Rectal smooth muscle tissue (tissue), 1 donor: ENCODE measurements at regions not wholly inside any gene's neighbourhood (a gene's known extent, or its start where the extent isn't known, plus 50 kb on each side); places are given as distances from the start of the nearest gene placed in this dataset.
"Not testable (repeated sequence)": the region's sequence is repeated elsewhere in the genome, so short reads cannot be mapped to it uniquely, and the experiment has no call there.

ENCODE experiments used
- H3K27ac ChIP-seq: one replicate; pipeline ENCODE4 v1.7.0; 2013; ENCODE audit warnings: low read depth, low read length, inconsistent platforms
- H3K27me3 ChIP-seq: one replicate; pipeline ENCODE4 v1.7.0; 2013; ENCODE audit warnings: low read length; ENCODE audit not compliant: control insufficient read depth, insufficient read depth
- H3K36me3 ChIP-seq: one replicate; pipeline ENCODE4 v1.7.0; 2013; ENCODE audit warnings: low read length; ENCODE audit not compliant: control insufficient read depth, insufficient read depth
- H3K4me1 ChIP-seq: one replicate; pipeline ENCODE4 v1.7.0; 2013; ENCODE audit warnings: low read length; ENCODE audit not compliant: control insufficient read depth, insufficient read depth
- H3K4me3 ChIP-seq: one replicate; pipeline ENCODE4 v1.7.0; 2013; ENCODE audit warnings: low read length
- H3K9ac ChIP-seq: one replicate; pipeline ENCODE4 v1.7.0; 2013; ENCODE audit warnings: low read length

DNA sequence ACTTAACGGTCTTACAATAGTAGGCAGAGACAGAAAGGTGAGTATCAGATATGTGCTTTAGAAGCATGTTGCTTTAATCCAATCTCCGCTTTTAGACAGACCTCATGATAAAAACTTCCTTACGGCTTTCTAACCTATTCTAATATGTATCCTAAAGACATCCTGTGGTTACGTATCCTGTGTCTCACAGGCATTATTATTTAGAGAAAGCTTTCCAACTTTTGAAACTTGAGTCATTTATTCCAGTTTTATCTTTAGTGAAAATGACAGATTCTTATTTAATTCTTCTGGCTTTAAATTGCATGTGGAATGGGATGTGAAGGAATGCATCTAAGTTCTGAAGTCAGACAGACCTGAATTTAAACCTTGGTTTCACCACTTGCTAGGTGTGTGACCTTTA lies 118.9 kb downstream of the OTUD1 start:
- Histone ChIP-seq H3K36me3 (no peaks in the 10 kb centered on the region), H3K4me1 (no peaks in the 10 kb centered on the region), H3K4me3 (no peak overlapping the region), H3K27me3 (no peaks in the 10 kb centered on the region), H3K9ac (no peak overlapping the region), H3K27ac (no peak overlapping the region)

DNA sequence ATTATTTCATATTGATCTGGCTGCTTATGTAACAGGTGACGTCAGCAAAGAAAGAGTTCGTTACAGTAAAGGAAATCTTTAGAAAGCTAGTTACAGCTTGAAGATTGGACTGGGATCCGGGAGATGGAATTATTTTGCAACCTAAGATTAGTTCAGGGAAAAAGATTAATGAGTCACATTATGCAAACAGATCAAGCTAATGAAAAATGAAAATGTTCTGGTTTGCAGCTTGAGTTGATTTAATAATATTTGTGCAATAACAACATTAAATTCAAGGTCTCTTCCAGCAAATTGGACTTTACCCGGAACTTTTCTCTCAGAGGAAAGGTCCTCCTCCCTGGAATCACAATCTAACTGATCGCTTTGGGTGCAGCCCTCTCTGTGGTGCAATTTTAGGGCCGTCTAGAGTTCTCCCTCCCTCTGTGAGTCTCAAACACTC lies 119.5 kb downstream of the OTUD1 start:
- no peak overlapping the region for H3K4me3 ChIP-seq
- H3K4me1 ChIP-seq, result no peaks in the 10 kb centered on the region
- no peak overlapping the region for H3K9ac ChIP-seq
- H3K27me3 ChIP-seq, result no peaks in the 10 kb centered on the region
- H3K36me3 ChIP-seq, result no peaks in the 10 kb centered on the region
- H3K27ac ChIP-seq, result no peak overlapping the region

DNA sequence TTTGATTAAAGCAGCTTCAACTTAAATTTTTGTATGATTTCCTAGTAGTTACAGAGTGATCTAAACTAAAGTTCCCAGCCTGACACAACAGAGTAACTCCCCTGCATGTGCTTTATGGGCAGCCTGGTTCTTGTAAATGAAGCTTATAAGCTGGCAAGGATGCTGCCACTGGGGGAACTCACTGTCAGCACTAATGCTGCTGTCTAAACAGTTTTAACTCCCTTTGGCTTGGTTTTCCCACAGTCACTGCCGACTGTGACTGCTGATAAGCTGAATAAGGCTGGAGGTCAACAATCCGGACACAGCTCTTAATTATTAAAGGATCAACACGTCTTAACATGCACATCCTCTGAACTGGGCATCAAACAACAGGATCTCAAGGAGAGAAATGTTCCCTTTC lies 130.1 kb downstream of the OTUD1 start:
- no peak overlapping the region for H3K9ac ChIP-seq
- no peaks in the 10 kb centered on the region for H3K36me3 ChIP-seq
- no peak overlapping the region for H3K27ac ChIP-seq
- no peaks in the 10 kb centered on the region for H3K27me3 ChIP-seq
- no peak overlapping the region for H3K4me3 ChIP-seq
- no peaks in the 10 kb centered on the region for H3K4me1 ChIP-seq

DNA sequence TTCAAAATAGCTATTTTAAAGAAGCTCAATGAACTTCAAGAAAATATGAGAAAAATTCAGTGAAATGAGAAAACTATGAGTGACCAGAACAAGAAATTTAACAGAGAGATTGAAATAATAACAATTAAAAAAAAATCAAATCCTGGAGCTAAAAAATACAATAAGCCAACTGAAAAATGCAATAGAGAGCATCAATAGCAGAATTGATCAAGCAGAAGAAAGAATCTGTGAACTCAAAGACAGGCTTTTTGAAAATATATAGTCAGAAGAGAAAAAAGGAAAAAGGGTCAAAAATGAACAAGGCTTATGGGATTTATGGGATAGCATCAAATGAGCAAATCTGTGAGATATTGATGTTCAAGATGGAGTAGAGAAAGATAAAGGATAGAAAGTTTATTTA lies 133.0 kb downstream of the OTUD1 start:
- Histone ChIP-seq H3K4me1 (no peaks in the 10 kb centered on the region), H3K27ac (no peak overlapping the region), H3K36me3 (no peaks in the 10 kb centered on the region), H3K4me3 (no peak overlapping the region), H3K27me3 (no peaks in the 10 kb centered on the region), H3K9ac (no peak overlapping the region)

DNA sequence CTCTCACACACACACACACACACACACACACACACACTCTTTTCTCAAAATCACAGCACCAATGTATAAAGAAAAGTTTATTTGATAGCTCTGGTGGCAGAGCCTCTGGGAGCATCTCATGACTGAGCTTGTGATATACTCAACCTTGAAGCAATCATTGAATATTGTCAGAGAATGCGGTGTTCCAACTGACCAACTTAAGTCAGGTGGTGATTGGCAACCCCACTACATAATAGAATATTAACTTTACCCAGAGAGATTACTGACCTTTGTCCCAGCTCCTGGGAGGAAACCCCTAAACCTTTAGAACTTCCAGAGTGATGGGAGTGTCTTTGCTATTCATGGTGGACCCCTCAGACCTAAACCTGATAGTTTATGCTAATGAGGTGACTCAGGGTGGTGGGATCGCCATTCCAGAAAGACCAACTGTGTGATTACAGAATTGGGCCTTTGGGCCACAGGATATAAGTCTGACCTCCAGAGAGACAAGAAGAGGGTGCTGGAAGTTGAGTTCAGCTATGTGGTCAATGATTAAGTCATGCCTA lies 143.1 kb downstream of the OTUD1 start:
- Histone ChIP-seq H3K4me3 (no peak overlapping the region), H3K27ac (no peak overlapping the region), H3K9ac (no peak overlapping the region), H3K27me3 (no peaks in the 10 kb centered on the region), H3K36me3 (no peaks in the 10 kb centered on the region), H3K4me1 (no peaks in the 10 kb centered on the region)

DNA sequence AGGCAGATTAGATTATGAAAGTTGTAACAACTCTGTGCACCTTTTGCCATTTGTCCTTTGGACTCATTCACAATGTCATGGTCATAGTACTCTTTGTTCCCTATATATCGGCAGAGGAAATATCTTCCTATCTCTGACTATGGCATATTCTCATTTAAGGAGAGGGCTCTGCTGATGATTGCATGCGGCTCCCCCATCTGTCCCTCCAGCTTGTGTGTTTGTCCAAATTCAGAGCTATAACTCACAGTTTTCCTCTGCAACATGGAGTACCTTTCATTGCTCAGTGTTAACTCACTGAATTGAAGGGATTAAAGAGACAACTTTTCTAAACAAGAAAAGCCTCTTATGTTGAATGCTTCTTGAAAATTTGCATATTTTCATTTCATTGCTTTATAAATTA lies 145.5 kb downstream of the OTUD1 start:
- no peaks in the 10 kb centered on the region for H3K4me1 ChIP-seq
- H3K4me3 ChIP-seq, result no peak overlapping the region
- no peaks in the 10 kb centered on the region for H3K36me3 ChIP-seq
- no peaks in the 10 kb centered on the region for H3K27me3 ChIP-seq
- H3K9ac ChIP-seq, result no peak overlapping the region
- H3K27ac ChIP-seq, result no peak overlapping the region

DNA sequence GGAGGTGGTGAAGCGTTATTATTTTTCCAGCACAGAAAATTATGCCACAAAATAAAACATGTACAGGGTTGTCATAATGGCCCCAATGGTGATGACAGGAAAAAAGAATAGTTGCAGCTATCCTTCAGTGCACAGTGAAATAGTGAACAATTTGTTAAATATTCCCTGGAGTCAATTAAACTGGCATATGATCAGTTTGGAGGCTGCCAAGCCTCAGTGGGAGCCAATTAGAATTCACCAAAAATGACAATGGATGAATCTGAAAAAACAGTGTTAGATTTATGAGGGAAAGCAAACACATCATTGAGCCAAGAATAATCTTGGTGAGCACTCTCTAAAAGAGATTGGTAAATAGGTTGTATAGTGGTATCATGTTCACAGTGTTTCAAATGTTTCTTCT lies 146.3 kb downstream of the OTUD1 start:
- Histone ChIP-seq H3K4me3 (no peak overlapping the region), H3K36me3 (no peaks in the 10 kb centered on the region), H3K4me1 (no peaks in the 10 kb centered on the region), H3K27ac (no peak overlapping the region), H3K9ac (no peak overlapping the region), H3K27me3 (no peaks in the 10 kb centered on the region)

DNA sequence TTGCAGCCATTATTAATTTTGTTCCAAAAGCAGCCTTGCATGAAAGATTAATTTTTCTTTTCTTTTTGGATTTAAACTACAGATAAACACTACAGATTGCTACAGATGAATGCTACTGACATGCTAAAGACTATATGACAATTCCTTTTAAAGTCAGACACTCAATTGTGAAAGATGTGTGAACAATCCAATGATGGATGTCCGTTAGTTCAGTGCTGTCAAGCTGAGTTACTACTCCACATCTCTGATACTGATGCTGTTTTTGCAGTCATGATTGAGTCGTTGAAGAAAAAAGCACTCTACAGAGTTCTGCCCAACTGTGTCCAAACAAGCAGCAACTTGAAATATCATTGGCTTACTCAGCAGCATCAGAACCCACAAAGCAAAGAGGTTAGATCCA lies 146.8 kb downstream of the OTUD1 start:
- Histone ChIP-seq H3K27ac (no peak overlapping the region), H3K4me1 (no peaks in the 10 kb centered on the region), H3K4me3 (no peak overlapping the region), H3K9ac (no peak overlapping the region), H3K36me3 (no peaks in the 10 kb centered on the region), H3K27me3 (no peaks in the 10 kb centered on the region)

DNA sequence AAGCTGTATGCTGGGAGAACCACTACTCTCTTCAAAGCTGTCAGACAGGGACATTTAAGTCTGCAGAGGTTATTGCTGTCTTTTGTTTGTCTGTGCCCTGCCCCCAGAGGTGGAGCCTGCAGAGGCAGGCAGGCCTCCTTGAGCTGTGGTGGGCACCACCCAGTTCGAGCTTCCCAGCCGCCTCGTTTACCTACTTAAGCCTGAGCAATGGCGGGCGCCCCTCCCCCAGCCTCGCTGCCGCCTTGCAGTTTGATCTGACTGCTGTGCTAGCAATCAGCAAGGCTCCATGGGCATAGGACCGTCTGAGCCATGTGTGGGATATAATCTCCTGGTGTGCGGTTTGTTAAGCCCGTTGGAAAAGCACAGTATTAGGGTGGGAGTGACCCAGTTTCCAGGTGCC lies 156.4 kb downstream of the OTUD1 start:
- not testable (repeated sequence) for H3K4me3 ChIP-seq, H3K36me3 ChIP-seq, H3K4me1 ChIP-seq, H3K9ac ChIP-seq, H3K27me3 ChIP-seq, H3K27ac ChIP-seq

DNA sequence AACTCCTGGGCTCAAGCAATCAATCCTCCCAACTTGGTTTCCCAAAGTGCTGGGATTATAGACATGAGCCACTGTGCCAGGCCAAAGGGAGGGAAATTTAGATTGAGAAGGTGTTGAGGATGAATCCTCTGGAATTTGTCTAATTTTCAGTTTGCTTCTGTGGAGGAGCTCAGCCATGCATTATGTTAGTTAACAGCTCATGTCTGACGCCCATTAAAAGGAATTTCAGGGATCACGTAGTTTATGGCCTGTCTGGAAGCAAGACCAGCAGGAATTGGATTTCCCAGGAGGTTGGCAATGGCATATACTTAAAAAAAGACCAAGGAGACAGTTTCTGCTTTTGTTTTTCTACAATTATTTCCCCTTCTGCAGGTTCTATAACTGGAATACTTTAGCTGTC lies 165.7 kb downstream of the OTUD1 start:
- Histone ChIP-seq H3K36me3 (no peaks in the 10 kb centered on the region), H3K27me3 (no peaks in the 10 kb centered on the region), H3K27ac (no peak overlapping the region), H3K4me1 (peaks cover 2% of the 10 kb centered on the region), H3K9ac (no peak overlapping the region), H3K4me3 (no peak overlapping the region)

DNA sequence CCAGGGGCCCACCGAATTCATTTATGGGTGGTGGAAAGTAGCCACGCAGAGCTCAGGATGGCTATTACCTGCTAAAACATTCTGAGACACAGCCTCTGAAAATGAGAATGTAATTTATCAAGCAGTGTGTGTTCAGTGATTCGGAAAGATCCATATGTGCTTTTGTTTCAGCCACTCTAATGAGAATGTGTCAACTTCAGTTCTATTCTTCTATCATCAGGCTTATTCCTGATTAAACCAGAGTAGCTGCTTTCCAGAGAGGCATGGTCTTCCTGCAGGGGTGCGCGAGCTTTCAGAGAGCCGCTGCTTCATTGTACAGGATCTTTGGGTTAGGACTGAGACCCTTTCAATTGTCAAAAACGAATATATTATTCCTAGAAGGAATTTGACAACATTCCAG lies 167.6 kb downstream of the OTUD1 start:
- Histone ChIP-seq H3K4me1 (peaks cover 2% of the 10 kb centered on the region), H3K27ac (no peak overlapping the region), H3K9ac (no peak overlapping the region), H3K4me3 (no peak overlapping the region), H3K27me3 (no peaks in the 10 kb centered on the region), H3K36me3 (no peaks in the 10 kb centered on the region)

DNA sequence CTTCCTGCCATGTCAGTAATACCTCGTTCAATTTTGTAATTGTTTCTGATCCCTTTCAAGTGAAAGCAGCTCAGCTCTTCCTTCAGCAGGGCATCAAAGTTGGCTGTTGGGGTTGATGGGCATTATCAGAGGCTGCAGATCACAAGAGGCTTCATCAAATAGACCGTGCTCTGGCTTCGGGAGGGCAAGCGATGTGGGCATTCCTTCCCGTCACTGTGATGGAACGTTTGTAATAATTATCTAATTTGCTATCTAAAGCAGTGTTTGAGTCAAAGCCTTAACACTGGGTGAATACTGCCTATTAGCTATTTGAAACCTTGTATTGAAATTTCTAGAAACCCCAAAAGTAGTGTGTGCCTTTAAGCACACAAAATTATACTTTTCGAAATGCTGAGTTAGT lies 170.1 kb downstream of the OTUD1 start:
- H3K27me3 ChIP-seq, result no peaks in the 10 kb centered on the region
- H3K4me3 ChIP-seq, result no peak overlapping the region
- no peak overlapping the region for H3K9ac ChIP-seq
- no peak overlapping the region for H3K27ac ChIP-seq
- no peaks in the 10 kb centered on the region for H3K36me3 ChIP-seq
- peaks cover 2% of the 10 kb centered on the region for H3K4me1 ChIP-seq

DNA sequence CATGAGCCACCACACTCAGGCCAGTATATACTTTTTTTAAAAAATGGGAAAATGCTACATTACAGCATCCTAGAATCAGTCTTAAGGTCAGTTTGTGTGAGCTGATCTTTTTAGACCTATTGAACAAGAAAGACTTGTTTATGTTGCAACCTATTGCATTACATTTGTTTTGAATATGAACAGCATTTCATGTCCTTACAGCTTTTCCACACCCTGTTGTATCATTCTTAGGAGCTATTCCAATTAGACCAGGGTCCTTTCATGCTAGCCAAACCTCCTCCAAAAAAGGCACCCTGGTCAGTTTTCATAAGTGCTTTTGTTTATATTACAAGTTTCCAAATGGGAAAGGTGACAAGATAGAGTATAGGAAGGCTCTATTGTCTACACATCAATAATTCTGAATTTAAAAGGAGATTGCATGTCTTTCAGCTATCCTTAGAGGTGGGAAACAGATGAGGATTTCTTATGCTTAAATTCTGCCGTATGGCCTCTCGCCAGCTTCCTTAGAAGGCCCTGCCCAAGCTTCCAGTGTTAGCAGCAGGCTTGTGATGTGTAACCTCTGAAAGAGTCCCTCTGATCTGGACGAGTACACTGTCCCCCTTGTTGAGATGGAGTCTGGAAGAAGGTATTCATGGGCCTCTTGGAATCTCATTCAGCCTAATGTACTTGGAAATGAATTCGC lies 171.9 kb downstream of the OTUD1 start:
- H3K4me3 ChIP-seq, result no peak overlapping the region
- H3K36me3 ChIP-seq, result no peaks in the 10 kb centered on the region
- no peak overlapping the region for H3K27ac ChIP-seq
- H3K9ac ChIP-seq, result no peak overlapping the region
- no peaks in the 10 kb centered on the region for H3K4me1 ChIP-seq
- no peaks in the 10 kb centered on the region for H3K27me3 ChIP-seq
